Fibroblast of gingiva (primary cell): ENCODE measurements at regions not wholly inside any gene's neighbourhood (a gene's known extent, or its start where the extent isn't known, plus 50 kb on each side); places are given as distances from the start of the nearest gene placed in this dataset.

Experiments used
- DNase-seq: peaks from one replicate; pipeline ENCODE4 v3.0.0-alpha.2; 2011; ENCODE audit warnings: low read depth

DNA sequence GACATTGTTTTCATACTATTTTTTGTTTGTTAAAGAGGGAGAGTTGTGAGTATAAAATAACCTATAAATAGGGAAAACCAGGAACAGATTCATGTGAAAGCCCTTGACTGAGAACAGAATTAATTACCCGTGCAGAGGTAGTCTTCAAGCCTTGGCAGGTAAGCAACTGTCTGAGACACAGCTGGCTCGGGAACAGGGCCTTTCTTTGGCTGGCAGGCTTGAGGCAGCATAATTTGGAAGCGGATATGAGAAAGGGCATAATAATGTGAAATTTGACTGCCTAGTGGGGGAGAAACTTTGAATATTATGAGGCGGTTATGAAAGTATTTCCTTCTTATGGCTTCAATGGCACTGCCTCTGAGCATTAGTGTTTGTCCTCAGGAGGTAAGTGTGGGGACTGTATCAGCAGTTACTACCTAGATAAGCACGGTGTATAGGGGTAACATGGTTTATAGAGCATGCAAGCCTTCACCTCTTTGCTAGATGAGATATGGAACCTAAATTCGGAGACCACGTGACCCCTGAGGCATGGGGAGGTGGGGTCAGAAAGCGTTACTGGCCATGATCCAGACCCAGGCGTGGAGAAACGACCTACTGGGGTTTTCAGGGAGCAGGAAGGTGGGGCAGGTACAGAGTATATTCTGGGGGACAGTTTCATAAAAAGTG is 210.2 kb upstream of the GAS1 start:
- peak; percentile 62 for DNase-seq

DNA sequence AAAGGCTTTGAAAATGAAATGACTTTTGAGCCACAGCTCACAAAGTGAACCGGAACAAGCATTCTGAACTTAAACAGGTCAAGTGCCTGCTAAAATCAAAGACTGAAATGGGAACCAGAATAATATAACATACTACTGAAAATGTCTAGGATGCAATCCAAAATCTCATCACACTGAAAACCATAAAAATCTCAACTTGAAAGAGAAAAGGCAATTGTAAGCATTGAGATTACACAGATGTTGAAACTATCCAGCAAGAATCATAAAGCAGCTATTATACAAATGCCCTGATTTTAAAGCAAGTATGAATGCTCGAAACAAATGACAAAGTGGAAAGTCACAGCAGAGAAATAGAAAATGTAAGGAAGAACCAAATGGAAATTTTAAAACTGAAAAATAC is 211.5 kb upstream of the GAS1 start:
- no peak for DNase-seq

DNA sequence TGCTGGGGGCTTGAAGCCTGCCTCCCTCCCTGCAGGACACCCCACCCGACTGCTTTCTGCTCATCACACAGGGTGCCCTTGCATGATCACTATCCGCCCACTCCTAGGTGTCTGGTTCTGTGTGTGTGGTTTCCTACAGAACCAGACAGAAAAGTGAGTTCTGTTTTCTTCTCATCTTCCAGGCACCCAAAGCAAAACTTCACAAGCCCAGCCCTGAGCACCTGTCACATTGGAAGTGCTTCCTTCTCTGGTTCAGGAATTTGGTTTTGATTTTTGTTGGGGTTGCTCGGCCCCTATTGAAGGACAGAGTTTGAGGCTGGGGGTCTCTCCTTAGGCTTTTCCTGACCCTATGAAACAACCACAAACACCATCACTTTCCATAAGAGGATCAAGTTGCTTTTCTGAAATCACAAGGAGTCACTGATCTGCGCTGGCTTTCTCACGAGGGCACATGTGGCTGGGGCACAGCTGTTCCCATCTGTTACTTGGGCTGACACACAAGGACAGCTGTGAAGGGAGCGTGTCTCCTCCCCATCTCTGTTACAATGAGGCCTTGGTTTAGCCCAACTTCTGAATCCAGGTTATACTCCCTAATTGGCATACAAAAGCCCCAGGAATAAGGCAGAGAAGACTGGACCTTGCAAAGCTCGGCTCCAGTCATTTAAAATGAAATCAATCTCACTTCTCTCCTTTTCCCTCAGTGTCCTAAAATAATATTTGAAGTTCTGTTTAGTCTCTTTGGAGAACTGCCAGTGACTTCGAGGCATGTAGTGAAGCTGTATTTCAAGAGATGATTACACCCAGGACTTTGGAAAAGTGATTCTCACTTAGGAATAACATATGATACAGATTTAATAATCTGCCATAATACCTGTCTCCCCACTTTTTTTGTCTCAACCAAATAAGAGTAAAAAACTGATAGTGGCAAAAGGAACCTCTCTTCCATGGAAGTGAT is 213.1 kb upstream of the GAS1 start:
- no peak for DNase-seq

DNA sequence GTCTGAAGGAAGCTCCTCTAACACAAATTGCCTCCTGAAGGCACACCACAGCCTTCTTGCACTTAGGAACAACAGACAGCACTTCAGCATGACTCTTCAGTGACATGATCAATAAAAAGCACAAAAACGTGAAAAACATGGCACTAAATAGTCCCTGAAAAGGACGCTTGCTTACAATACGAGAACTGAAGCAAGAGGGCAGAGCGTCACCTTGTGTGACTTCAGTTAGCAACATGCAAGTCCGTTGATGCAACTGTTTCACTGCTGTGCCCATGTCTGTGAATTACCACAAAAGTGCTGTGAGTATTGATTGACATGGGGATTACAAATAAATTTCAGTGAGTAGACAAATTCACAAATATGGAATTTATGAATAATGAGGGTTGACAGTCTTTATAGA is 219.9 kb upstream of the GAS1 start:
- no peak for DNase-seq

DNA sequence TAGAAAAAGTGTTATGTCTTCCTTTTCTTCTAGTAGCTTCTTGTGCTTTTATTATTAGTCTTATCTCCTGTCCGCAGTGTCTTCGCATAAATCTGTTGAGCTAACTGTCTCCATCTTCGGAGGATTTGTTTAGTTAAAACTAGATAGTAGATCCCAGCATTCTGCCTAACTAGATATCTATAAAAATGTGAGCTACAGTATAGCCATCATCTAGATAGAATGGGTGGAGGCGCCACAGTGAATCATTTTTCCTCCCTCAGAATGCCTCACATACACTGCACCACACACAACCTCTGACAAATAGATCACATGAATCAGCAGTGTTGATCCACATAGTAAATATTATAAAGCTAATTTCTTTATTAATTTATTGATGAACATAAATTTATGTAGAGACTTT is 220.3 kb upstream of the GAS1 start:
- no peak for DNase-seq

DNA sequence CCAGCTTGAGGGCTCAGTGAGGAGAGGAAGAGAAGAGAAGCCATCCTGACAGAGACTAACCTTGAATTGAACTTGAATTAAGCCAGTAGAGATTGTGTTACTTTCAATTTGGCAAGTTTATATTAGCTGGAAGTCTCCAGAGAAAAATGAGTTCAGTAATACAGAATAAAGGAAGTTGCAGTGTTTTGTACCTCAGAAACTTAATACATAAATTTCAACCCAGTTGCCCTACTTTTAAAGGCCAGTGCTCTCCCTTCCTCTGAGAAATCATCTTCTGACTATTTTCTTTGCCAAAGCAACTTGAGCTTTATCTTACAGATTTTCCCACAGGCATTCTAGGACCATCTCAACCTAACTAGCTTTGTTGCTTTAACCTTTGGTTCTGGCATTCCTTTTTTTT is 231.0 kb upstream of the GAS1 start:
- peak; percentile 68 for DNase-seq

DNA sequence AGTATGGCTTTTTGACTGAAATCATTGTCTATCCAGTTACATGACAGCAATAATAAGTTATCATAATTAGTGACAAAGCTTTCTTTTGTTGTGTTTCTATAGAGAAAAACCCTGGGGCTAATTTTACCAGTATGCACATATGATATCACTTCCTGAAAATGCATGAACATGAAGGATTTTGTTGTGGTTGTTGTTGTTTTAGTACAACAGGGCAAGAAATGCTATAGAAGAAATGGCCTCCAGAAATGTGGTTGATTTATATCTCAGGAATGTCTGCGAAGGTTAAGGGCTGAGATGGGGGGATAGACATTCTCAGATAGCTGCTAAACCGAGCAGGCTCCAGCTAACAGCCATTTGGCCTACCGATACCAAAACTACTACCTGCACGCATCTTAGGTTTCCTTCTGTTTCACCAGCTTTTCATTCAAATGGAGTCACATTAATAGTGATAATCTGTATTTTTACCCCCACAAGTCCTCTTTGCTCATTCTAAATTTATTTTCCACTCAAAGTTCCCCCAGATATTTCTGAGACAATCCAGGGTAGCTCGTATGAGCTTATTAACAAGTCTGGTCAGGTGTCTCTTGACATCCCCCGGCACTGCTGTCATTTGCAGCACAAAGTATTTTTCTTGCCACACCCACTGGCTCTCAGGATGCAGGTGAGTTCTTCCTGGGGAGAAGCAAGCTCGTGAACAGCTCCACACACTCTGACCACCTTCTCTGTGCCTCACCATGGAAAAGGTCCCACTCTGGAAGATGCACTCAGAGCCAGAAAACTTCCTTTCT is 232.4 kb upstream of the GAS1 start:
- no peak for DNase-seq

DNA sequence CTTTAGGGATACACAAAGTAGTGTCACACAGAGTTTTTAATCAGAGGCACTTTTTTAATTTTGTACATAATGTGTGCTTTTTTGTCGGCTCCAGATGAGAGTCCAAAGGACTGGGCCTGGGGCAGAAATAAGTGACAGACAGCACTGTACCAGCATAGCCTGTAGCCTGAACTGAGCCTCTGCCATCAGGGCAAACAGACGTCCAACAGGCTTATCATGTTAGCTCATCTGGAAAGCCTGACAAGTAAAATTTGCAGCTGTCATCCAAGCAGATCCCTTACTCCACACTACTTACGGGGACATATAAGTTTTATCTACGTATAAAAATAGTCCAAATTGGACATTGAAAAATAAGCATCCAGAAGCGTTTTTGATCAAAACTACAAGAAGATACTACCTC is 233.1 kb upstream of the GAS1 start:
- DNase-seq, result no peak

DNA sequence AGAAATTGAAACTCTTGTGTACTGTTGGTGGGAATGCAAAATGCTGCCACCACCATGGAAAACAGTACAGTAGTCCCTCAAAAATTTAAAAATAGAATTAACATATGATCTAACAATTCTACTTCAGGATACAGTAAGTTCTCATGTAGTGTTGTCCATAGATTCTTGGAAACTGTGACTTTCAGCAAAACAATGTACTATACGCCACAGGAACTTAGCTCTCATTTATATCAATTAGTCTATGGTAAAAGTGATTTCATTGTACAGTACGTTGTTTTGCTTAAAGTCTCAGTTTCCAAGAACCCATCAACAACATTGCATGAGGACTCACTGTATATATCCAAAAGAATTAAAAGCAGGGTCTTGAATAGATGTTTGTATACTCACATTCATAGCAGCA is 233.5 kb upstream of the GAS1 start:
- no peak for DNase-seq

DNA sequence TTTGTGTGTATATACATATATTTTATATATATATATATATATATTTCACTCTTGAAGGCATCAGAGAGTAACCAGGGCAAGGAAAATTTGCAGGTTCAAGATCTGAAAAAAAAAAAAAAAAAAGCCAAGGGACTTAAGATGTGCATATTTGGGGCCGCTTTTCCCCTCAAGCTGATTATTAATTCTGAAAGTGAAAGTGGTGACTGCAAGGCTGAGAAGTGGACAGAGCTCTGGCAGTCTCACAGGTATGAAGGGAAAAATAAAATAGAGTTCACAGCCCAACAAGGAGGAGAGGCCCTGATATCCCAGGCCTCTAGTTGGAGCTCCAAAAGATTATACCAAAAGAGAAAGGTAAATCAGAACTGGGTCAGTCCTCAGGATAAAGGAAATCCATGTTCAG is 234.4 kb upstream of the GAS1 start:
- no peak for DNase-seq

DNA sequence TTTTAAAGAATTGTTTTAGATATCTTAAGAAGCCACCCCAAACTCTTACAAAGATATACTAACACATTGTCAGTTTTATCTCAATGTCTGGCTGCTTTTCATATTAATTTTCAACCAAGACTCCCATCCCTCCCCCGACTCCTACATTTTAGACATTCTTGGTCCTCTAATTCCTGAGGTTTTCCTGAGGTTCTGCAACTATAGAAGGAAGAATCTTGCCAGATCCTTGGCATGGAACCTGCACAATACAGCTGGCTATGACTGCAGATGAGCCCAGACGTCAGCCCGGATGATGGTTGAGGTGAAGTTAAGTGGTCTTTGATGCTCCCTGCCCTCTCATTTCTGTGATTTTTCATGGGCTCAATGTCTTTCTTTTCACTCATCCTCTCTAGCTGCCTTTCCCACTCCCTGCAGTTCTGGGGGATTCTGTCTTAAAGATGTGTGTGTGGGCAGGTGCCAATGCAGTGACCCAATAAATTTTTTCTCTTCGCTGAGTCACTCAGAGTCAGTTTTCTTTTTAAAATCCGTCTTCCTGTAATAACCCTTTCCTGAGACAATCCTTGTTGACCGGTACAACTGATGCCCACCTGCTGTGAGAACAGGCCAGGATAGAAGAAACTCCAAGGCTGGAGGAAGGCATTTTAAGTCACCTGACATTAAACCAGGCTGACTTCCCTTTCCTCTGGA is 237.8 kb upstream of the GAS1 start:
- DNase-seq, result no peak

DNA sequence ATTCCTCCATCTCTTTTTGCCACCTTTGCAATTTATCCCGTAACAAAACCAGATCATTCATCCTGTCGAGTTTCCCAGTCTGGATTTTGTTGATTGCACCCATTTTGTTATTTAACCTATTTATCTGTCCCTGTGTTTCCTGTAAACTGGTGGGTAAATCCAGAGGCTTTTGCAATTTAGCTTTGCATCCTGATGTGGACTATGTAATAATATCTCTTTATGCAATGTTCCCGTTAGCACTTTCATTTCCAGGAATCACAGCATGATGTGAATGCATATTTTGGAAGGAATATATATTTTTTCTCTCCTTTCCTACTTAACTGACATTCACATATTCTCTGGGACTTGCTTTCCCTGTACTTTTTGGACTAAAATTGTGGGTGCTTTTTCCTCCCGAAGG is 240.3 kb upstream of the GAS1 start:
- peak; percentile 54 for DNase-seq

DNA sequence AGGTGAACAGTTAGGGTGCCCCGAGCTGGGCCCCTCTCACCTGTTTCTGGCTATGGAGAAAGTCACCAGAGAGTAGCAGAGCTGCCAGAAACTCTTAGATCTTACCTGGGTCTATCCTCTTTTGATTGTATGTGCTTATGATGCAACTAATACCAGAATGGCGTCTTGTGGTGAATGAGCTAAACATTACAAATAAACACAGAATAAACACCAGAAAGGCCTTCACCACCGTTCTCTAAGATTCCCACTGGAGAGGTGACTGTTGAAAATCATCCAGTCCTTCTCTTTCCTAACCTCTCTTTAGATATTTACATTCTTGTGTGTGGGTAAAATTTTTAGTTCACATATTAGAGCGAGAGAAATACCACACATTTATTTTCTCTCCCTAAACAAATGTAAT is 241.7 kb upstream of the GAS1 start:
- DNase-seq, result peak; percentile 38

DNA sequence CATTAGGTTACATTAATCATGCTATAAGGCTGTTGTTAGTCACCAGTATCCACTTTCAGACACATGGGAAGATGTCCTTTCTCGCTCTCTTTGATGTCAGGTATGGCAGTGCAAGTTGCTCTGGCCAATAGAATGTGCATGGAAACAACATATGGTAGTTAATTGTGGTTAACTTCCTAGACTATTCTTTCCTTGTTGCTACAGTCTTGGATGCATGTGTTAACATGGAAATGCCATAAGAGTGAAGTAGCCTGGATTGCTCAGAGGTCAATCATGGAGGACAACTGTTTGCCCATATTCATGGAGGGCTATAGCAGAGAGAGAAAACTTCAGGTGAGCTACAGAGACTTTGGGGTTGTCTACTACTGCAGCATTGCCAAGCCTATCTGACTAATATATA is 245.8 kb upstream of the GAS1 start:
- DNase-seq, result peak; percentile 15

DNA sequence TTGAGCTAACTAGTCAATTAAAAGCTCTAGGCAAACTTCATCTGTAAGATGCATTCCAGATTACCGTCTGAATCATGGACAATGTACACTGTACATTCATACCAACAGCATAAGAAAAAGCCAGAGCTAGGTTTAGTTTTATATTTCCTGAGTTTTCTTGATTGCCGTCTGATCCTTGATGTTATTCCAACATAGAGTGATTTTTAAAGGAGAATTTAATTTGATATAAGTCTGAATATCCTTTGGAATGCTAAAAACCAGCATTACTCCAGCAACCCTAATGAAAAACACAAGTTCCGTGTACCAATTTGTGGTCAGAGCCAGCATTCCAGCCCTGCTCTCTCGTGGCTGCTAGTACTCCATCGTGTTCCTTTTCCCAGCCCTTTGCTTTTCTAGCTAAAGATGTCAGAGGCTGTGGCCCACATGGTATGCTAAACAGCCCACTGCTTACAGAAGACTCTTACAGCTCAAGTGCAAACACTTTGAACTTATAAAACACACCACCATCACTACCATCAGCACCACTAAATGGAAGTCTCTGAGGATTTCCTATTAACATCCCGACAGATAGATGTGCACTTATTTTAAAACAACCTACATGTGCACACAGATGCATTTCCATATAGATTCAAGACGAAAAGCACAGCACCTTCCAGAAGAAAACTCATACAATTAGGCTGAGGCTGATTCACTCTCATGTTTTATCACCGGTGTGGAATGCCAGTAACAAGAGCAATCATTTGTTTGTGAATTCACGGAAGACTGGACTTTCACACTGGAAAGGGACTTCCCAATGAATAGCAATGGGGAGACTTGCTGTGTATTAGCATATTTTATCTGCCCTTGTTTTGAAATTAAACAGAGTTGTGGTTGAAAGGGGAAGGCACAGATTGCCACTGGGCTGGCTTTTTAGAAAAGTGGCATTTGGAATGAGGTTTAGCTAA is 246.9 kb upstream of the GAS1 start:
- DNase-seq, result peak; percentile 97

DNA sequence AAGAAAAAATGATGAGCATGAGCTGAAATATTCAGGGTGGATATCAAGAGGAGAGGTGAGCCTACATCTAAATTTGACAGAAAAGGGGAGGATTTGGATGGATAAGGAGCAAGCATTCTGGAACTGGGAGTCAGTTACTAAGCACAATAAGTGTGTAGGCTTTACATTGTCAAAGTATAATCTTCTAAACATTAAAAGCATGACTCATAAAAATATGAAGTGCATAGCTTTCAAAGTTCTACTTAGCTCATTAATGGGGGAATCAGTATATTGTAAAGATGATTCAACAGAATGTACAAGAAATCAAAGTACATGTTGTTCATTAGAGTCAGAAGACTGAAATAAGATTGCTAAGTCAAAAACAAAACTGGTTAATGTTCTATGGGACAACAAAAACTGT is 248.0 kb upstream of the GAS1 start:
- DNase-seq, result no peak

DNA sequence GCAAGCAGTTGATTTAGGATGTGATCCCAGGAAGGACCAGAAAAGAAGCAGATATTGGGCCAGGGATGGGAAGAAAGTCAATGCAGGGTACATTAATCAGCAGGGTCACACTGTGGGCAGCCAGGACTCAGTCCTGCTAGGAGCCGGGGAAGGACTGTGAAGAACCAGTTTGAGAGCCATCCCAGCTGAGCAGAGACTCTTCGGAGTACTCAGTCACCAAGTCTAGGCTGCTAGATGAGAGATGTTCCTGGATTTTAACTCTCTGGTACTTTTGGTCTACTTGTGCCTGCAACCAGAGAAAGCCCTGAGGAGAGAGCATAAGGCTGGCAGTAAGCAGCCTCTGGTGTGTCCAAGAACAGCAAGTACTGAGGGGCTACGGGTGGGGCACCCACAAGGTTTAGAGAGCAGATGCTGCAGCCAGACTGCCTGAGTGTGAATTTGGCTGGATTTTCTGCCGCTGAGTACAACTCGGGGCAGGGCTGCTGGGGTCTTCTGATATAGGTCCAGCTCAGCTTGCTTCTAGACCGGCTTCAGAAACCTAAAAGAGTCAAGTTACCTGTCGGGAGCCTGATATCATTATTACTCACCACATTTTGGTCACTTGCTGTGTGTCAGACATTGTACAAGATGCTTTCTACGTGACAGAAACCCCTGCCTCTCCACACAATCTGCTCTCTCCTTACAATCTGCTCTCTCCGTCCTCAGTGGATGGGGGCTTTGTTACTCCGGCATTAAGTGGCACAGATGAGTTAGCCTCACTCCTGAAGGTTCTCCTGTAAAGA is 250.2 kb upstream of the GAS1 start:
- DNase-seq, result no peak

DNA sequence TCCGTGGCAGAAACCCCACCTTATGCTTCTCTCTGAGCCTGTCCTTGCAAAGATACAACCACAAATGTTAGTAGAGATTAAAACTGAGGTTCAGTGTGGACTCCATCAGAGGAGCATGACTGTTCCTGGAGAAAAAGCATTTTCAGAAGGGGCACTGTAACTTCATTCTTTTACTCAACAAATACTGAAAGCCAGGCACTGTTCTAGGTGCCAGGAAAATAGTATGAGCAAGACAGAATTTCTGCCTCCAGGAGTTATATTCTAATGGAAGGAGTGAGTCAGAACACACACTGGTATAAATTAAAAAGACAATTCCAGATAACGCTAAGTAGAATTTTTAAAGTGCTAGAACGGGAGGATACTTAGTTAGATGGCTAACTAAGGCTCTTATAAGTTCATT is 251.4 kb upstream of the GAS1 start:
- DNase-seq, result peak; percentile 75

DNA sequence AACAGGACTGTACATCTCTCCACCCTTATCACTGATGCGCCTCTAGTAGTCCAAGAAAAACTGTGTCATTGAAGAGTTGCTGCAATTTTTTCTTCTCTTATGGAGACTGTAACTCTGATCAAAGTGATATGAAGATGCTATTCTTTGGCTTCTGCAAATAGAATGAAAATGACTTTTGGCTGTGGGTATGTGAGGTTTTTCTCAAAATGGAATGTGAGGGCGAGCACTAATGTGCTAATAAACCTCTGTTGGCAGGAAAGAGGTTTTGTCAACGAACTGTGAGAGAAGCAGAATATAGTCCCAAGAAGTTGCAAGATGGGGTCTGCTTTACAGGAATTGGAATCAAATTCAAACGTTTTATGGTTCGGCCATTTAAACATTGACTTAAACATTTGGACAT is 252.0 kb upstream of the GAS1 start:
- peak; percentile 8 for DNase-seq

DNA sequence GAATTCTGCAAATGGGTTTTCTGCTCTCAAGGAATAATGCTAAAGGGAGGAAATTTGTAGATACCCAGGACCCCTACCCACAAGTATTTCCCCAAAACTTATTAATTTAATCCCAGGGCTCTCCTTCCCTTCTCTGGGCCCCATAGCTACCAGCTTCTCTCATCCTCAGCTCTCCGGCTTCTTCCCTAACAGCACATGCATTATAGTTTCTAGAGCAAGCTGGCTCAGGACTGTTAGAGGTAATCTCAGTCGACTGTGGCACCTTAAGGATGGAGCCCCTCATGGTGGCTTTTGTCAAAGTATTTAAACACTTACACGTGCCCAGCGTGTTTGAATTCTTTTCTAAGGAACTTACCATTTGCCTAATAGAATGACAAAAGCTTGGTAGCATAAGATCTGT is 252.5 kb upstream of the GAS1 start:
- DNase-seq, result no peak
